ENCODE measurements at regions not wholly inside any gene's neighbourhood (a gene's known extent, or its start where the extent isn't known, plus 50 kb on each side); places are given as distances from the start of the nearest gene placed in this dataset.

DNA sequence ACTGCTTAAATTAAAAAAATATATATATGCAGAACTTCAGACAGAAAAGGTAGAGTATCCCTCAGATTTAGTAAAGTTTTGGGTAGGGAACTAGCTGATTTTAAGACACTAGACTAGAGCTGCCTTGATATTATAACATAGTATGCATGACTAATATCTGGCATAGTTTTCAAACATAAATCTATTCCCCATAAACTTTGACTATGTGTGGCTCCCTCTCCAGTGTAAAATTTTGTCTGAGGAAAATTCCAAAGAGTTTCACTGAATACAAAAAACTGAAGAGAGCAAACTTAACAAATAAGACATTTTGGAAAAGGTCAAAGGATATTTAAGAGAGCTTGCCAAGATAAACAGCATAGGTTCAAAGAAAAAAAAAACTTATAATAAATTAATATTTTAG, 66.2 kb upstream of the ZNF462 start:
- H3K4ac ChIP-seq (ENCODE audit: low read depth, low read length): no peak overlapping the region
- H4K5ac ChIP-seq (ENCODE audit: insufficient read length, low read depth, low read length): no peak overlapping the region
- no peaks in the 10 kb centered on the region for H3K27me3 ChIP-seq (ENCODE audit: insufficient read depth, low read length)
- H2AK5ac ChIP-seq (ENCODE audit: insufficient read length, low read length): no peak overlapping the region
- H3K14ac ChIP-seq (ENCODE audit: insufficient read depth, low read length): no peak overlapping the region
- H3K79me1 ChIP-seq (ENCODE audit: insufficient read depth, low read depth, low read length, poor library complexity, severe bottlenecking): no peaks in the 10 kb centered on the region
- no peak overlapping the region for H3T11ph ChIP-seq (ENCODE audit: low read length)
- no peak overlapping the region for H2BK120ac ChIP-seq (ENCODE audit: low read depth, low read length, poor library complexity, severe bottlenecking)
- H3K18ac ChIP-seq (ENCODE audit: insufficient read length, low read depth, low read length): no peak overlapping the region
- no peaks in the 10 kb centered on the region for H3K36me3 Mint-ChIP-seq (ENCODE audit: insufficient read depth in 1 of 3, low read depth in 3 of 3)
- no peaks in the 10 kb centered on the region for H3K27me3 Mint-ChIP-seq (ENCODE audit: low read depth)
- no peak for TF ChIP-seq CTCF (conservative IDR thresholded peaks at IDR 0.05)
- H3K4me2 ChIP-seq (ENCODE audit: insufficient read depth, insufficient read length, low read length): no peak overlapping the region
- no peaks in the 10 kb centered on the region for H4K20me1 ChIP-seq (ENCODE audit: control insufficient read depth, insufficient read depth, insufficient read length)
- H2BK5ac ChIP-seq (ENCODE audit: insufficient read length, low read length): no peak overlapping the region
- H3K27ac Mint-ChIP-seq: no peak overlapping the region
- no peak overlapping the region for H2BK15ac ChIP-seq (ENCODE audit: low read depth, low read length)
- no peaks in the 10 kb centered on the region for H3K9me3 Mint-ChIP-seq
- no peaks in the 10 kb centered on the region for H3K9me3 ChIP-seq (ENCODE audit: control insufficient read depth, low read depth, low read length)
- H3K9ac ChIP-seq (ENCODE audit: extremely low read depth, insufficient read length, low read length): no peak overlapping the region
- no peak overlapping the region for H3K27ac ChIP-seq (ENCODE audit: insufficient read length, low read depth, low read length)
- no peak overlapping the region for H3K4me3 Mint-ChIP-seq
- H2BK12ac ChIP-seq (ENCODE audit: insufficient read length, low read depth, low read length): no peak overlapping the region
- H4K91ac ChIP-seq (ENCODE audit: insufficient read length, low read depth, low read length): no peak overlapping the region
- H3K23me2 ChIP-seq (ENCODE audit: insufficient read length, low read depth, low read length, poor library complexity, severe bottlenecking): no peaks in the 10 kb centered on the region
- no peak overlapping the region for H4K8ac ChIP-seq (replicated peaks; ENCODE audit: insufficient read length, low read depth, low read length)
- H3K79me2 ChIP-seq (ENCODE audit: insufficient read depth, low read length): no peaks in the 10 kb centered on the region
- no peak overlapping the region for H2BK20ac ChIP-seq (ENCODE audit: low read depth, low read length, poor library complexity, severe bottlenecking)
- H3K23ac ChIP-seq (ENCODE audit: insufficient read length, low read depth, low read length): no peak overlapping the region
- no peak overlapping the region for H2AFZ ChIP-seq (ENCODE audit: low read length)
- DNase-seq: no peak
- H3K4me1 Mint-ChIP-seq: peaks cover 3 to 4% of the 10 kb centered on the region in 2 experiments; a peak in 3 of 4 replicates
- H3K4me1 ChIP-seq (ENCODE audit: insufficient read depth, low read length): no peaks in the 10 kb centered on the region
- no peak overlapping the region for H3K56ac ChIP-seq (ENCODE audit: insufficient read length, low read depth, low read length)

Data from H9 (cell line).